Glutamatergic neuron (in vitro differentiated cells): ENCODE measurements at regions not wholly inside any gene's neighbourhood (a gene's known extent, or its start where the extent isn't known, plus 50 kb on each side); places are given as distances from the start of the nearest gene placed in this dataset.

Source experiments
- DNase-seq: peaks from one replicate; pipeline ENCODE4 v3.0.0; 2022
- H3K27ac Mint-ChIP-seq: one replicate; pipeline ENCODE4 v1.8.0; 2020; ENCODE audit warnings: mild to moderate bottlenecking, mixed read lengths, inconsistent platforms; ENCODE audit not compliant: unreplicated experiment
- H3K27me3 Mint-ChIP-seq: one replicate; pipeline ENCODE4 v1.8.0; 2020; ENCODE audit warnings: mild to moderate bottlenecking, moderate library complexity, mixed read lengths, inconsistent platforms; ENCODE audit not compliant: unreplicated experiment
- H3K36me3 Mint-ChIP-seq: one replicate; pipeline ENCODE4 v1.8.0; 2020; ENCODE audit warnings: mild to moderate bottlenecking, mixed read lengths, inconsistent platforms; ENCODE audit not compliant: unreplicated experiment
- H3K4me1 Mint-ChIP-seq: one replicate; pipeline ENCODE4 v1.8.0; 2020; ENCODE audit warnings: mild to moderate bottlenecking, low read depth, mixed read lengths, inconsistent platforms; ENCODE audit not compliant: unreplicated experiment
- H3K4me3 Mint-ChIP-seq: one replicate; pipeline ENCODE4 v1.8.0; 2020; ENCODE audit warnings: mild to moderate bottlenecking, mixed read lengths, inconsistent platforms; ENCODE audit not compliant: unreplicated experiment
- H3K9me3 Mint-ChIP-seq: one replicate; pipeline ENCODE4 v1.8.0; 2020; ENCODE audit warnings: mild to moderate bottlenecking, moderate library complexity, mixed read lengths, inconsistent platforms; ENCODE audit not compliant: unreplicated experiment
- TF ChIP-seq, protein P1 (sequence below): fragments of 200-600 bp; sonication (generic); IDR thresholded peaks from one replicate; pipeline ENCODE4 v1.5.0; 2021; ENCODE audit not compliant: partially characterized antibody, unreplicated experiment

DNA sequence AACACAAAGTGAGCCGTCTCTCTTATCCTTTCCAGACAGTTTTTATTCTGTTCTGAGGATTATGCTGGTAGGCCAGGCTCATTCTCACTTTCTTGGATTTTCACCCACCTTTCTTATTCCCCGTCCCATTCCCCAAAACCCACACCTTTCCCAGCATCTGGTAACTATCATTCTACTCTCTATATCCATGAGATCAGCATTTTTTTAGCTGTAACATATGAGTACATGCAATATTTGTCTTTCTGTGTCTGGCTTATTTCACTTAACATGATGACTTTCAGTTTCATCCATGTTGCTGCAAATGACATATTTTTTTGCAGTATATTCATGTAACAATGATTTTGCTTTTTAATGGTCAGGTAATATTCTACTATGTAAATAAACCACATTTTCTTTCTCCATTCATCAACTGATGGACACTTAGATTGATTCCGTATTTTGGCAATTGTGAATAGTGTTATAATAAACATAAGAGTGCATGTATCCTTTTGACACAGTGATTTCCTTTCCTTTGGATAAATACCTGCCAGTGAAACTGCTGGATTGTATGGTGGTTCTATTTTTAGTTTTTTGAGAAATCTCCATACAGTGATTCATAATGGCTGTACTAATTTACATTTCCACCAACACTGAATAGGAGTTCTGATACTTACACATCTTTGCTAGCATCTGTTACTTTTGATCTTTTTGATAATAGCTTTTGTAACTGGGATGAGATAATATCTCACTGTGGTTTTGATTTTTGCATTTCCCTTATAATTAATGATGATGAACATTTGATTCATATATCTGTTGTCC, 289.3 kb downstream of the RPRM start:
- Mint-ChIP-seq H3K27me3 (no peaks in the 10 kb centered on the region), H3K4me1 (no peaks in the 10 kb centered on the region), H3K36me3 (peaks cover under 1% of the 10 kb centered on the region), H3K9me3 (no peaks in the 10 kb centered on the region), H3K4me3 (no peak overlapping the region), H3K27ac (no peak overlapping the region)
- DNase-seq: no peak
- TF ChIP-seq, protein P1, sequence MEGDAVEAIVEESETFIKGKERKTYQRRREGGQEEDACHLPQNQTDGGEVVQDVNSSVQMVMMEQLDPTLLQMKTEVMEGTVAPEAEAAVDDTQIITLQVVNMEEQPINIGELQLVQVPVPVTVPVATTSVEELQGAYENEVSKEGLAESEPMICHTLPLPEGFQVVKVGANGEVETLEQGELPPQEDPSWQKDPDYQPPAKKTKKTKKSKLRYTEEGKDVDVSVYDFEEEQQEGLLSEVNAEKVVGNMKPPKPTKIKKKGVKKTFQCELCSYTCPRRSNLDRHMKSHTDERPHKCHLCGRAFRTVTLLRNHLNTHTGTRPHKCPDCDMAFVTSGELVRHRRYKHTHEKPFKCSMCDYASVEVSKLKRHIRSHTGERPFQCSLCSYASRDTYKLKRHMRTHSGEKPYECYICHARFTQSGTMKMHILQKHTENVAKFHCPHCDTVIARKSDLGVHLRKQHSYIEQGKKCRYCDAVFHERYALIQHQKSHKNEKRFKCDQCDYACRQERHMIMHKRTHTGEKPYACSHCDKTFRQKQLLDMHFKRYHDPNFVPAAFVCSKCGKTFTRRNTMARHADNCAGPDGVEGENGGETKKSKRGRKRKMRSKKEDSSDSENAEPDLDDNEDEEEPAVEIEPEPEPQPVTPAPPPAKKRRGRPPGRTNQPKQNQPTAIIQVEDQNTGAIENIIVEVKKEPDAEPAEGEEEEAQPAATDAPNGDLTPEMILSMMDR: no peak

DNA sequence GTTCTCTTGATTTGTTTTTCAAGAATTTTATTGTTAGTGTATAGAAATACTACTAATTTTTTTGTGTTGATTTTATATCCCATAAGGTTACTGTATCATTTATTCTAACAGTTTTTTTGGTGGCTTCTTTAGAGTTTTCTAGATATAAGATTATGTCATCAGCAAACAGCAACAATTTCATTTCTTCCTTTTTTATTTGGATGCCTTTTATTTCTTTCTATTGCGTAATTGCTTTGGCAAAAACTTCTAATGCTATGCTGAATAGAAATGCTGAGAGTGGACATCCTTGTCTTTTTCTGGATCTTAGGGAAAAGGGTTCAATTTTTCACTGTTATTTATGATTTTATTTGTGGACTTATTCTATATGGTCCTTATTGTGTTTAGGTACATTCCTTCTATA, 298.8 kb downstream of the RPRM start:
- no peaks in the 10 kb centered on the region for H3K9me3 Mint-ChIP-seq
- H3K4me3 Mint-ChIP-seq: no peak overlapping the region
- peaks cover 4% of the 10 kb centered on the region for H3K4me1 Mint-ChIP-seq
- DNase-seq: no peak
- H3K36me3 Mint-ChIP-seq: no peaks in the 10 kb centered on the region
- TF ChIP-seq, protein P1: no peak
- no peak overlapping the region for H3K27ac Mint-ChIP-seq
- no peaks in the 10 kb centered on the region for H3K27me3 Mint-ChIP-seq

DNA sequence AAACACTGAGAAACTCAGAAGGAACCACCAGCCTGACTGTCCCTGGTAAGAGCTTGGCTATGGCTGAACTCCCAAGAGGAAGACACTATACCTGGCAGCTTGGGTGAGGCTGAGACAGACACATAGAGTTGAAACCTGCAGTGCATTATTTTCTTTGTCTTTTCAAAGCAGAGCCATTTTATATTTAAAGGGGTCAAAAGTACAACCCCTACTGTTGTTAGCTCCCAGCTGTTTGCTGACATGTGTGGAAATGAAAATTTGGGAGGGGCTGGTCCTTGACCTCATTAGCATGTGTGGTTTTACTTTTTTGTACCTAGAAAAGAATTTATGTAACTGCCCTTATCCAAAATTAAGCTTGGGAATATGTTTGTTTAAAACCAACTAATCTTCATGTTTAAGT, 309.0 kb downstream of the RPRM start:
- Mint-ChIP-seq H3K9me3 (no peaks in the 10 kb centered on the region), H3K4me1 (no peaks in the 10 kb centered on the region), H3K36me3 (no peaks in the 10 kb centered on the region), H3K27ac (no peak overlapping the region), H3K27me3 (no peaks in the 10 kb centered on the region), H3K4me3 (no peak overlapping the region)
- no peak for DNase-seq
- TF ChIP-seq, protein P1: no peak

DNA sequence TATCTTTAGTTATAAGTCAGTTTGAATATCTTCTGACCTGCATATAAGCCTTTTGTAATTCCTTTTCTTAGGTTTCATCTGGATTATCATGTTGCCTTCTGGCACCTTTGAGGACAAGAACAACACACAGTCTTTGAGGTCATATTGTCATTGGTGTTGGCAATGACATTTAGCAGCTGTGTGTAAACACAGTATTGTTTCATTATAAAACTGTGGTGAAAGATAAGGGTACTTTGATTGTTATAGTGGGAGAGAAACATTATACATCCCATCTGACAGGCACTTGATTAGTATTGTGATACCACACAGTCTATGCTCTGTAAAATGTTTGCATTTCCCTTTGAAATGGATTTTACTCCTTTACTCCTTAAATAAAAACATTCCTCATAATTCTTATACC, 313.5 kb downstream of the RPRM start:
- no peaks in the 10 kb centered on the region for H3K4me1 Mint-ChIP-seq
- no peak overlapping the region for H3K4me3 Mint-ChIP-seq
- H3K36me3 Mint-ChIP-seq: no peaks in the 10 kb centered on the region
- TF ChIP-seq, protein P1: no peak
- no peak overlapping the region for H3K27ac Mint-ChIP-seq
- H3K27me3 Mint-ChIP-seq: no peaks in the 10 kb centered on the region
- H3K9me3 Mint-ChIP-seq: no peaks in the 10 kb centered on the region
- no peak for DNase-seq

DNA sequence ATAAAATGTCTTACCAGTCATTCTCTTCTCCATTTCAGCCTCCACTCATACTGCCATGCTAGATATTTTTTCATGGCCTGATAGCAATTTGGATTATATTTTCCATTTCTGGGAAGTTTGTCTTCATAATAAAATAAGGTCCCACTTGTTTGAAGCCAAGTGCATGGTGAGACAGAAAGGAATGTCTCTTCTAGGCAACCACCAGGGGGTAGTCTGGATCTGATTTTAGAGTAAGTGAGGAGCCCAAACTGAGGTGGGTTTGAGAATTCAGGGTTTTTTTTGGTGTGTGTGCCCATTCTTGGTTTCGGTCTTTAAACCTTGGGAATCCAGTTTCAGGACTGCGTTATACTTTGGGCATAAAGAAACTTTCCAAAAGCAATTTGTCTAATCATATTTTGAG, 315.5 kb downstream of the RPRM start:
- Mint-ChIP-seq H3K9me3 (no peaks in the 10 kb centered on the region), H3K27me3 (no peaks in the 10 kb centered on the region), H3K27ac (no peak overlapping the region), H3K4me3 (no peak overlapping the region), H3K36me3 (no peaks in the 10 kb centered on the region), H3K4me1 (no peaks in the 10 kb centered on the region)
- TF ChIP-seq, protein P1: peak; percentile 80
- no peak for DNase-seq
